GM18861 (cell line): ENCODE measurements at regions not wholly inside any gene's neighbourhood (a gene's known extent, or its start where the extent isn't known, plus 50 kb on each side); places are given as distances from the start of the nearest gene placed in this dataset.
"Not testable (repeated sequence)": the region's sequence is repeated elsewhere in the genome, so short reads cannot be mapped to it uniquely, and the experiment has no call there.

Source experiments
- ATAC-seq: cut with Tn5 transposase; IDR thresholded peaks from one replicate; pipeline ENCODE4 v1.9.1; 2021; ENCODE audit not compliant: unreplicated experiment

DNA sequence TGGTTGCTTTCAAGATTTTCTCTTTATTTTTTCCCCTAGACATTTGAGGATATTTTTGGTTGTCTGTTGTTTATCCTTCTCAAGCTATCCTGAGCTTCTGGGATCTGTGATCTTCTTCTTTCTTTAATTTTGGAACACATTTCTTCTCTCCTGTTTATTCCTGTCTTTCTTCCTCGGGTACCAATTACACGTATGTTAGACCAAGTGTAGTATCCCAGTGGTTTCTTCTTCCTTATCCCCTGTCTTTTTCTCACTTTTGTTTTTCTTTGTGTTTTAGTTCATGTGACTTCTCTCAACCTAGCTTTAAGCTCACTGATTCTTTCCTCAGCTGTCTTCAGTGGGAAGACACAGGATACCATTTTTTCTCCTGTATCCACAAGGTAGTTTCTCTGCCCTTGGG is 120.0 kb downstream of the GALR1 start:
- ATAC-seq, result no peak

- no peak for ATAC-seq
Observed at GRCh38 chr18:77373730-77374445, 124.2 kb downstream of the GALR1 start.

DNA sequence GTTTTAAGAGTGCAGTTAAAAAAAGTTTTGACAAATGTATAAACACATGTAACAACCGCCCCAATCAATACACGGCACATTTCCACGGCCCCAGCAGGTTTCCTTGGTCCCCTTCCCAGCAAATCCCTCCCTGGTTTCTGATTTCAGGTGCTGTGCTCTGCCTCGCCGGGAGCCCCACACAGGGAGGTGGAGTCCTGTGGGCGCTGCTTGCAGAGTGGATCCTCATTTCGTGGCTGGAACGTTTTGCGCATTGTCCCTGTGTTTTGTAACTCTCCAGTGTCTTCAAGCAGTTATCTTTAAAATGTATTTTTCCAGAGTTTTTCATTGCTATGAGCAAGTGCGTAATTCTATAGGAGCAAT is 124.8 kb downstream of the GALR1 start:
- ATAC-seq, result no peak

DNA sequence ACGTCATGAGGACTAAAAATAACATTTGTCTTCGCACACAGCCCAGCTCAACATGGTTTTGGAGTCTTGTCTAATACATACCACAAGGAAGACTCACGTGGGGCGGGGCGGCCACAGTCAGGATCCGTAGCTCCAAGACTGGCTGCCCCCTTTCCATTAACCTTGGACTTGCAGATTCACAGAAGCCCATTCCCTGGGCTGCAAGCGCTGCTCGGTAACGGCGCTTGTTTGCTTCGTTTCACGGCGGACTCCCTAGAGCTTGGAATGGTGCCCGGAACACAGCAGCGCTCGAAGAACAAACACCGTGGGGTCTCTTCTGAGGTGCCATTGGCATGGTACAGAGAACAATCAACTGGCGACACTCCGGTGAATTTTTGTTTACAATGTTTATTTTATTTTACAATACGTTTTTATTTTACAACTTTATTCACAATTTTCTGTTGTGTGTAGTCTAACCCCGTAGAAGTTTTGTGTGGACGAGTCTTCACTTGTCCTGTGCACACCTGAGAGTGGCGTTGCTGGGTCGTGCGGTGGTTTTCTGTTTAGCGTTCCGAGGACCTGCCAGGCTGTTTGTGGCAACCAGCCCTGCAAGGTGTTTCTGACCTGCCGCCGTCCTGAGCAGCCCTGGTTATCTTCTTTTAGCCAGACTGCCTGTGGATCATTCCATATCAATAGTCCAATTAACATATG is 126.5 kb downstream of the GALR1 start:
- ATAC-seq, result no peak

- no peak for ATAC-seq
Observed at GRCh38 chr18:77376733-77377094, 127.1 kb downstream of the GALR1 start.

DNA sequence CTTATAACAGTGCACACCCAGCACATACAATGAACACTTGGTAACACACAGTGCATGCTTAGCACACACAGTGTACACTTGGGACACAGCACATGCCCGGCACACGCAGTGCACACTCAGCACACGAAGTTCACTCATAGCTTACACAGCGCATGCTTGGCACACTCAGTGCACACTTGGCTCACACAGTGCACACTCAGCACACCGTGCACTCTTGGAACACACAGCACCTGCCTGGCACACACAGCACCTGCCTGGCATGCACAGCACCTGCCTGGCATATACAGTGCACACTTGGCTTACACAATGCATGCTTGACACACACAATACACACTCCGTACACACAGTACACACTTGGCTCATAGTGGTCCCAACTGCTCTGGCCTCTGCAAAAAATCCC is 128.2 kb downstream of the GALR1 start:
- no peak for ATAC-seq

DNA sequence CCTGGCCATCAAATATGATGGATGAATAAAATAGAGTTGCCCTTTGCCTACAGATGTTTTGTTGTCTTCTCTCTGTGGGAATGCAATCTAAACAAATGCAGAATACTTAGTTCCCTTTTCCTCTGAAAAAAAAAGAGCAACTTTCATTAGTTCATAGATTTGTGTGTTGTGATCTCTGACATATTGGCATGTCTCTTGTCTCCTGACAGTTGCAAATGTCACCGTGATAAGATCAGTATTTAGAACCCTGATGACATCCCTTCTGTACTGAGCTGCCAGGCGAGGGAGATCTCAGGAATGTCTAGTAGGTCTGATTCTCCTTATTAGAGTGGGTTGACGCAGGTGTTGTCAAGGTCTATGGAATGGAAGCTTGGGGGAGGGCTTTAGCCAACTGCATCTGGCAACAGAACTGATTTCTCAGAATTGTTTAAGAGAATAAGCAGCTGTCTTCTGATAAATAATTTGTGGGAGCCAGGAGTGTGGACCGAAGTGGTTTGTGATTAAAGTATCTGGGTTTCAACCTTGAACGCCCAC is 130.4 kb downstream of the GALR1 start:
- no peak for ATAC-seq

DNA sequence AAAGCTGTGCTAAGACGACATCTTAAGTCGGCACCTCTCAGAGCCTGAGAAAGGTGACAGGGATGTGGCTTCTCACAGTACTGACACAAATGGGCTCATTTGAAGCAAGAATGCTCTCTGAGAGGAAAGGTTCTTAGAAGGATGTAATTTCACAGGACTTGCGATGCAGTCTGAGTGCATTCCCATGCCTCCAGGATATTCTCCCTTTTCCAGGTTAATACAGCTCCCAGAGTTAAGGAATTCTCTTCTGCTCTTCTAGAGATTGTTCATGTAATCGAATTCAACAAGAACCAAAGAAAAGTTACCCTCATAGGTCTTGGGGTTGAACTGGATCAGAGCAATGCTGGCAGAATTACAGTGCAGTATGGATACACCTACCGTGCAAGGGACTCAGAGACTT is 131.0 kb downstream of the GALR1 start:
- ATAC-seq, result no peak

GRCh38 chr18:77392321-77392720 is 142.7 kb downstream of the GALR1 start:
- ATAC-seq, result no peak

DNA sequence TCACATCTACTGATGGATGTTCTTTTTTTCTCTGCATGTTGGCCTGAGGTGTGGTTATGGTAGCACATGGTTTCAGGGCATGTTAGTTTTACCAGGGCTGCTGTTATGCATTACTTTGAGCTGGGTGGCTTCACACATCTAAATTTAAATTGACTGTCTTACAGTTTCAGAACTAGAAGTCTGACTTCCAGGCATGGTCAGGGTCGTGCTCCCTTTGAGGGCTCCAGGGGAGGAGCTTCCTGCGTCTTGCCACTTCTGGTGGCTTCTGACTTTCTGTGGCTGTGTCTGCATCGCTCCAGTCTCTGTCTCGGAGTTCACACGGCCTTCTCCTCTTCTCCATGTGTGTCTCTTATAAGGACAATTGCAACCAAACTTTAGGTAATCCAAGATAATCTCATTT is 143.9 kb downstream of the GALR1 start:
- ATAC-seq, result no peak

DNA sequence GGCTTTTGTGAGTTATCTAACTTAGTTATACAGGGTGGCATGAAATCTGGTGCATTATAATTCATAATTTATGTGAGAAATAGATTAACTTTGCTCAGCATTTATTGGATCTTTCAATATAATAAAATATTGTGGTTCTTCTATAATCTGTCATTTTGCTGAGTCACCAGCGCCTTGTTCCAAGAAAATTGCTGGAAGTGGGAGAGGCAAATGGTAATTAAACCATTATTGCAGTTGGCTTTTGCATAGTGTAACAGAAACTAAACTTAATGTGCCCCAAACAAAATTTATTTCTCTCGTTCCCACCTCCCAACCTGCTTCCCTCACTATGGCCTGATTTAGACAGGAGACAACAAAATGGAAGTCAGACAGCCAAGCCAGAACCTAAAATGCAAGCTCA is 146.3 kb downstream of the GALR1 start:
- ATAC-seq, result no peak

DNA sequence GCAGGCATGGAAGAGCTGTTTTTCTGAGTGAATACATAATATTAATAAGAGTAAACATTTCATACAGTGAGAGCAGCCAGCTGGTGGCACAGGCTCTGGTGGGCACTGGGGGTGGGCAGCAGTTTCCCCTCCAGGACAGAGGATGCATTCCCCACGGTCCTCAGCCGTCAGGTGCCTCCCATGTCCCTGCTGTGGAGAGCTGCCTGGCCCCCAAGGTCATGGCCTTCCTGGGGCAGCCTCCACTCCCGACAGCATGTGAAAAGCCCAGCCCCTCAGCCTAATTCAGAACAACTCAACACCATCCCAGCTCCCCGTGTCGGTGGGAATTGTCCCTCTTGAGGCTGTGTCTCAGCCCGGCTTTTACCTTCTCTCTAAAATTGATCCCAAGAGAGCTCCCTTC is 147.4 kb downstream of the GALR1 start:
- ATAC-seq, result no peak

- ATAC-seq, result no peak
Observed at GRCh38 chr18:77397617-77398016, 148.0 kb downstream of the GALR1 start.

- no peak for ATAC-seq
Observed at GRCh38 chr18:77400561-77400960, 150.9 kb downstream of the GALR1 start.

DNA sequence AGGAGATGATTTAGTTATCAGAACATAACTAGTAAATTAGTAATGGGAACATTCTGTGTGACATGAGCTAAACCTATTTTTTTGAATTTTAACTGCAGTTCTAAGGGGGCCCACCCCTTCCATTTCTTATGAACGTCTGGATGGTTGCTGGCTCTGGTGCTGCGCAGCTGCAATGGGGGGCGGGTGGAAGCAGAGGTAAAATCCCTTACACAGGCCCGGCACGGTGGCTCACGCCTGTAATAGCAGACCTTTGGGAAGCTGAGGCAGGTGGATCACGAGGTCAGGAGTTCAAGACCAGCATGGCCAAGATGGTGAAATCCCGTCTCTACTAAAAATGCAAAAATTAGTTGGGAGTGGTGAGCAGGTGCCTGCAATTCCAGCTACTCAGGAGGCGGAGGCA is 151.5 kb downstream of the GALR1 start:
- ATAC-seq, result no peak

DNA sequence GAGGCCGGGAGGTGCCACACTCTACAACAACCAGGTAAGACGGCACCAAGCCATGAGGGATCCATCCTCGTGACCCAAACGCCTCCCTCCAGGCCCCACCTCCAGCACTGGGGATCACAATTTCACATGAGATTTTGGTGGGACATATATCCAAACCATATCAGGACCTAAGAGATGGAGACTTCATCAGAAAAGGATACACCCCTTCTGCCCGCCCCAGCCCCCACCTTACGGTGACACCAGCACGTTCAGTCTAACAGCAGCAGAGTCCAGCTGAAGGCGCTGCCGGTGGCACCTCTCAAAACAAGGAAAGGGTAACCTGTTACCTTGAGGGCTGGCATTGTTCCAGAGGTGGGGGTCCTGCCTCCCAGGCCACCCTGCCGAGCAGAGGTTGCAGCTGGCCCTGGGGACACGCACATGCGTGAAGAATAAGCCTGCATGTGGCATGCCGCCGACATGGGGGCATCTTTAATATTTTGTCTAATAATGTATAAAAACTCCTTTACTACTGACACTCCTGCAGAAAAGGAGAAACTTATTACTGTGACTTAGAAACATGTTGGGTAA is 154.4 kb downstream of the GALR1 start:
- ATAC-seq, result no peak

DNA sequence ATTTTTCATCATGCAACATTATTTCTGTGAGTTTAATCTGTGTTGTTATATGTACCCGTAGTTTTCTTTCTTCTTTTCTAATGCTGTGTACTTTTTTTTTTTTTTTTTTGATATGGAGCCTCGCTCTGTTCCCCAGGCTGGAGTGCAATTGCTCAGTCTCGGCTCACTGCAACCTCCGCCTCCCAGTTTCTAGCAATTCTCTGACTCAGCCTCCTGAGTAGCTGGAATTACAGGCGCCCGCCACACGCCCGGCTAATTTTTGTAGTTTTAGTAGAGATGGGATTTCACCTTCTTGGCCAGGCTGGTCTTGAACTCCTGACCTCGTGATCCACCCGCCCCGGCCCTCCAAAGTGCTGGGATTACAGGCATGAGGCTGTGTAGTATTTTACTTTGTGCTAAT is 155.4 kb downstream of the GALR1 start:
- ATAC-seq, result no peak

GRCh38 chr18:77407733-77408132 is 158.1 kb downstream of the GALR1 start:
- no peak for ATAC-seq

DNA sequence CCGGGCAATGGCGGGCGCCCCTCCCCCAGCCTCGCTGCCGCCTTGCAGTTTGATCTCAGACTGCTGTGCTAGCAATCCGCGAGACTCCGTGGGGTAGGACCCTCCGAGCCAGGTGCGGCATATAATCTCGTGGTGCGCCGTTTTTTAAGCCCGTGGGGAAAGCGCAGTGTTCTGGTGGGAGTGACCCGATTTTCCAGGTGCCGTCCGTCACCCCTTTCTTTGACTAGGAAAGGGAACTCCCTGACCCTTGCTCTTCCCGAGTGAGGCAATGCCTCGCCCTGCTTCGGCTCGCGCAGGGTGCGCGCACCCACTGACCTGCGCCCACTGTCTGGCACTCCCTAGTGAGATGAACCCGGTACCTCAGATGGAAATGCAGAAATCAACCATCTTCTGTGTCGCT is 171.9 kb downstream of the GALR1 start:
- not testable (repeated sequence) for ATAC-seq

- ATAC-seq, result no peak
Observed at GRCh38 chr18:77422974-77423867, 173.6 kb downstream of the GALR1 start.

DNA sequence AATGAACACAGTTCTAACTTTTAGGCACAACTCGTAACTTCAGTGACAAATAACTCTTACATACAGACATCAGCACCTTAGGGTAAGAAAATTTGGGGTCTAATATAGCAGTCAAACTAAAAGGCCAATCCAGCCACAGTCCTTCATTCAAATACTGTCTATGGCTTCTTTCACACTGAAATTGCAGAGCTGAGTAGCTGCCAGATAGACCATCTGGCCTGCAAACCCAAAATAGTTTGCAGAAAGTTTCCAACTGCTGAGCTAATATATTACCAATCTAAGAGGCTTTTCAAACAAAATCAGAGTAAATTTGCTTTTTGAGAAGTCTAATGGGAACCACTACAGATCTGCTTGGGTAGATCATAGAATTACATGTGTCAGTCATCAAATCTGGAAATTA is 183.4 kb downstream of the GALR1 start:
- no peak for ATAC-seq
